Stimulated activated CD8-positive, alpha-beta memory T cell treated with anti-CD3 and anti-CD28 coated beads, Interleukin-15, amount 100 ng/mL, for 4 hours (primary cell): ENCODE measurements at regions not wholly inside any gene's neighbourhood (a gene's known extent, or its start where the extent isn't known, plus 50 kb on each side); places are given as distances from the start of the nearest gene placed in this dataset.

Experiments
- DNase-seq, 2 donors: peaks; one replicate each; pipeline ENCODE4 v3.0.0-alpha.2; 2020; ENCODE audit warnings: low read depth in 2 of 2

DNA sequence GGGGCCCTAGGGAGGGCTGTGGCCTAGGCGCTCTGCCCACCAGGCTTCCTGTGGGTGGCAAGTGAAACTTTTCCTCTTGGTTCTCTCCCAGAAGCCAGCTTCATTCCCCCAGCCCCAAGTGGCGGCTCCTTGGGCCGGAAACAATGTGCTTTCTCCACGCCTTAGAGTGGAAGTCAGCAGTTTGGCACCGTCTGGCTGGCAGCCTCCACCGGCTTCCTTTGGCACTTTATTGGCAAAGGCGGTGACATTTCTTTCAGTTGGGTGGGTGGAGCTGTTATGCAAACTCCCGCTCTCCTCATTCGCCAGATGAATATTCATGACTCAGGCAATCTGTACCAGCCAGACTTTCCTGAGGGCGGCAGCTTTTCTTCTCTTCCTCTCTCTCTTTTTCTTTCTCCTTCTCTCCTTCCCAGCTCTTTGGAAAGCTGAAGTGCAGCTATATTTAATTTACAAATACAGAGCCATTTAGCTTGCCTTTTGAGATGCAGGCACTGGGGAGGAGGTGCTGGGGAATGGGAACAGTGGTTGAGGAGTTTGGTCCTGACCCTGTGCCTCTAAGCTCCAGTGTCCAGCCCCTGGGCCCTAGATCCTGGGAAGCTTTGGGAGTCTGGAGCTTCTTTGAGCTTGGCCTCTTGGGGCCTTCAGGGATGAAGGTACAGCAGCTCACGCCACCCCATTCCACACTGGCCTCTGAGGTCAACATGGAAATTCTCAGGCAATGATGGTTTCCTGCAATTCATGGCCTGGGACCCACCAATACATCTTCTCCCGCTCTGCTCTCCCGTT lies 67.8 kb upstream of the POU3F1 start:
- no peak for DNase-seq

DNA sequence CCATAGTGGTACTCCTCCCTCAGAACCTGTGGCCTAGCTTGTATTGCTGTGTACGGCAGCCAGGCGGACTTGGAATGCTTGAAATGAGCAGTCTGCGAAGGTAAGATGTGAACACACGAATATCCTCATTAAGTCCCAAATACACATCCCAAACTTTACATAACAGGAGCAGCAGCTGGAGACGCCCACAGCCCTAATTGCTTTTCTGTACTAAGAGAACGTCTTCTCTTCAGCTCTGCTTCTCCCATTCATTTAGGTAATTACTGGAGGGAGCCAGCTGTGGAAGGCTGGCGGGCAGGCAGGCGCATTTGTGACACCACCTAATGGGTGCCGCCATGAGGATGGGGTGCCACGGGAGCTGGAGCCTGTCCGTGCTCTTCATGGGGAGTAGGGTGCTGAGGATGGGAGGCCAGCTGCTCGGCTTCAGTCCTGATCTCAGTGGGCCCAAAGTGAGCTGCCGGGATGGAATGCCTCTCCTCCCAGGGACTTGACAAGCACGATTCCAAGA lies 66.6 kb upstream of the POU3F1 start:
- DNase-seq = no peak

DNA sequence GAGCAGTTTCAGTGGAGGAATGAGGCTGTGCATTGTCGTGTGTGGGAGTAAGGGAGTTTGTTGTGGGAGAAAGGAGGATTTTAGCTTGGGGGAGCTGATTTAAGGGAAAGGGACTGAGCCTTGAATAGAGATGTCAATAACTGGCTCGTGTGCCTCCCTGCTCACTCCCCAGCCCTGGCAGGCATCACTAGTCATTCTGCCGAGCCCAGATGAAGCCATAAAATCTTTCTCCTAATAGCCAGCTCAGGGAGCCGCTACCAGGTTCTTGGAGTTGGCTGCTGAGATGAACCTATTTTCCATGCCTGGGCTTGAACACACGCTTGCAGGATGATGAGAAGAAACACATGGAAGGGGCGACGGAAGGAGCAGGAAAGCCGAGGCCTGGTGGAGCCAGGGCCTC lies 65.0 kb upstream of the POU3F1 start:
- no peak for DNase-seq

DNA sequence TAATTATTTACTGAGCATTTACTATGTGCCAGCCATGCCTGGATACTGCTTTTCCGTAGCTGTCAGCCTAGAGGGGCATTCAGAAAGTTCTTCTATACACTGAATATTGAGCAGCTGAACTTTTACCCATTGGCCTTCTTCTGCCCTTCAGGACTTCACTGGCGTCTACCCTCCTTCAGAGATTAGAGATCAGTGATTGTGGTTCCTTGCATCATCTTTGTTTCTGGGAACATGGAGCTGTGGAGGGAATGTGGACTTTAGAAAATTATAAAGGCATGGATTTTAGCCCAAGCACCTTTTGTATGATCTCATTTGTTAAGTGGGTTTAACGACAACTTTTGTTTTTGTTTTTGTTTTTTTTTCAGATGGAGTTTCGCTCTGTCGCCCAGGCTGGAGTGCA lies 58.7 kb upstream of the POU3F1 start:
- DNase-seq = no peak

DNA sequence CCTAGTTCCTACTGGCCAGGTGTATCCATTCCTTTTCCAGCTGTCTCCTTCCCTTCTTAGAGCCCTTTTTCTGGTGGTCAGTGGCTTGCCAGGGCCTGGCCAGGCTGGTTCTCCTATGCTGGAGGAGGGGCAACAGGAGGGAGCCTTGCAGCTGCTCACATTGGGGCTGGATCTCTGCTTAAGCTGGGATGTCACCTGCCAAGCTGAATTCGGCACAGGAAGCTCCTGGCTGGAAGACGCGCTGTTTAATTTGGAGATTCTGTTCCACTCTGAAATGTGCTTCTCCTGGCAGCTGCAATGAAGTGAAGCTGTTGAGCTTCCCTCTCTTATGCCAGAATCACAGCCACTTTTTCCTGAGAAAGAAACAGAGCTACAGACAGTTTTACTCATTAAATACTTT lies 56.0 kb upstream of the POU3F1 start:
- no peak for DNase-seq

DNA sequence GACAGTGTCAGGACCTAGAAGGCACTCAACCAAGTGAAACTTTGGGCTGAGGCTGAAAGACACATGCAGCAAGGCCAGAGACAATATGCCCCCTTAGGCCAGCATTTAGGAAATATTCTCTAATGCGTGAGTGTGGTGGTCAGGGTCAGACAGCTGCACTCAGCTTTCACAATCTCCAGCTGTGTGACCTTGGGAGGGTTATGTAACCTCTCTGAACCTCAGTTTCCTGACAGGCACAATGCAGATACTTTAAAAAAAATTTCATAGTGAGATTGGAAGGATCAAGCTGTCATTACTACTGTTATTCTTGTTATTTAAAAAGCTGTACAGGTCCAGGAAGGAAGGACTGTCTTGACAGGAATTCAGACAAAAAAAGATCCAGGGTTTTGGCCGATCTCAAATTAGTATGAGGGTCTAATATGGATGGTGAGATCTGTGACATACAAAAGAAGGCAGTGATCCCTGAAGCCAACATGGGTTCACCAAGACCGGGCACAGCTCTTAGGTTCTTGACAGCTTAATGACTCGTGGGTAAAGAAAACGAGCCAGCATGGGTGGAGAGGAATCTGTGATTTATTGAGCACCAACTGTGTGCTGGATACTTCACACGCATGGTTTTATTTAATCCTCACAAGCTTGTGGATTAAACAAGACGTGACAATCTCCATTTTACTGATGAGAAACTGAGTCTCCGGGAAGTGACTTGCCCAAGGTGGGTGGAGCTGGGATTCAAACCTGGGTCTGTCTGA lies 54.6 kb upstream of the POU3F1 start:
- no peak for DNase-seq

DNA sequence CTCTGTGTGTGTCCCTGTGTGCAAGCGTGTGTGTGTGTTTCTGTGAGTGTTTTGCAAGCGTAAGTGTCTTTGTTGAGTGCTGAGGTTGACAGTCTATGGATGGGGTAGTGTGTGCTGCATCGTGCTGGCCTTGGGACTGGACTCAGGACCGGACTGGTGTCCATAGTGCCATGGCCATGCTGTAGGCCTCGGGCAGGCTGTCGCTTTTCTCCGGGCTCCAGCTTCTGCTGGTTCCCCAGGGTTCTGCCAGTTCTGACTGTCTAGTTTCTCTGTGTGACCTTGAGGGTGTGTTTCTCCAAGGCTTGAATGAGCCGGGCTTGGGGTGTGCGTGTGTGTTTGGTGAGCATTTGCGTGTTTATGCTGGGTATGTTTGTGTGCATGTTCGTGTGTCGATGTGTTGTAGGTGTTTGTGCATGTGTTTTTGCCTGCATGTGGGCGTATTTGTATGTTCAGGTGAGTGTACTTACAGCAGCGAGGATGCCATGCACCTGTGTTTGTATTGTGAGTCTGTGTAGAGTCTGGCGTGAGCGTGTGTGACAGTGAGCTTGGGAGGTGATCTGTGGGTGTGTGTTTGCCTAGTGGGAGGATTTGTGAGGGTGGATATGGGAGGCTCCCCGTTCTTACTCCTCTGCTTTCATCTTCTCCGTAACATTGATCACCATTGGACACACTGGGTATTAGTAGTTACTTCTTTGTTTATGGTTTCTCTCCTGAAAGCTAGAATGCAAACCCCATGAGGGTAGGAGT lies 51.7 kb upstream of the POU3F1 start:
- no peak for DNase-seq

DNA sequence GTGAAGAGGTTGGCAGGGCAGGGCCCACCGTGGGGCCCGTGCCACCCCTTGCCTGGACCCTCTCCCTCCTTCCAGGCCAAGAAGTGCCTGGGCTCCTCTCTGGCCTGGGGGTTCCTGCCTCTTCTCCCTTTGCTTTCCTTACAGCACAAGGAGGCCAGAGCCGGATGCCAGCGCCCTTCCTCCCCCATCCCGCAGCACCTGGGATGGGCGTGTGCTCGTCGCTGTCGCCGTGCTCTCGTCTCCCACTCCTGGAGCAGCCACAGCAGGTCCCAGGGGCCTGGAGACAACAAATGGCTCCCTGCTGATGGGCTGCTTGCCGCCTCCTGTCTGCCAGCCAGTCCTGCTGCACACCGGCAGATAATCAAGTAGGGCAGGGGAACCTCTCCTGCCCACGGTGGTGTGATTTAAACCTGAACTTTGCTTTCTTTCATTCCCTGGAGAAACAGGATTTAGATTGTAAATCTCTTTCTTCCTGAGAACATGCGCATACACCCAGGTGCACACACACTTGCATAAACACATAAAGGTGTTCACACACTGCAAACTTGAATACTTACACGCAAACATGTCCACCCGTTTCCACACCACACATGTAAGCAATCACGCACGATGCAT lies 50.8 kb upstream of the POU3F1 start:
- no peak for DNase-seq
